IMR-90 (cell line): ENCODE measurements at regions not wholly inside any gene's neighbourhood (a gene's known extent, or its start where the extent isn't known, plus 50 kb on each side); places are given as distances from the start of the nearest gene placed in this dataset.

ENCODE experiments used
- ATAC-seq: fragments of 200-7000 bp; cut with Tn5 transposase; 2 replicates; pipeline ENCODE4 v1.9.1; 2020; ENCODE audit warnings: low read depth, mild to moderate bottlenecking, moderate library complexity
- BruUV-seq: library from RNA; stranded (reverse); fragments of 400-500 nt; replicated peaks from 2 replicates; lab custom pipeline; 2021; lab: Mats Ljungman, UMichigan
- CTCF ChIA-PET: fragments of 300-600 bp; formaldehyde crosslinking; extraction: SDS; loops from one replicate; lab custom pipeline; 2021; ENCODE audit warnings: antibody characterized with exemption; lab: Yijun Ruan, JAX
- POLR2A ChIA-PET: fragments of 300-600 bp; sonication (Branson Sonifier 250); formaldehyde crosslinking; loops from one replicate; lab custom pipeline; 2022; ENCODE audit warnings: antibody characterized with exemption; ENCODE audit not compliant: unreplicated experiment; lab: Charles Lee
- DNase-seq: peaks from one replicate; pipeline ENCODE4 v3.0.0; 2013
- H2AFZ ChIP-seq: replicated peaks from 2 replicates; pipeline ENCODE3; 2013; ENCODE audit warnings: low read length, mild to moderate bottlenecking; ENCODE audit not compliant: poor library complexity
- H2AK5ac ChIP-seq: 2 replicates; pipeline ENCODE4 v1.6.1; 2013; ENCODE audit warnings: low read depth, low read length, inconsistent platforms
- H2AK9ac ChIP-seq: replicated peaks from 2 replicates; pipeline ENCODE3; 2013; ENCODE audit warnings: mild to moderate bottlenecking, low read depth, low read length, moderate library complexity; ENCODE audit not compliant: poor library complexity
- H2BK120ac ChIP-seq: 2 replicates; pipeline ENCODE4 v1.6.1; 2013; ENCODE audit warnings: low read depth, low read length, inconsistent platforms
- H2BK15ac ChIP-seq: 3 replicates; pipeline ENCODE4 v1.6.1; 2013; ENCODE audit warnings: low read depth, low read length, inconsistent platforms
- H2BK20ac ChIP-seq: 2 replicates; pipeline ENCODE4 v1.6.1; 2013; ENCODE audit warnings: low read depth, mild to moderate bottlenecking, inconsistent platforms, low read length, moderate library complexity
- H2BK5ac ChIP-seq: 2 replicates; pipeline ENCODE4 v1.6.1; 2013; ENCODE audit warnings: mild to moderate bottlenecking, low read depth, low read length, inconsistent platforms; ENCODE audit not compliant: poor library complexity, severe bottlenecking
- H3K14ac ChIP-seq: replicated peaks from 2 replicates; pipeline ENCODE4 v1.6.1; 2013; ENCODE audit warnings: low read depth, low read length, inconsistent platforms
- H3K18ac ChIP-seq: 2 replicates; pipeline ENCODE4 v1.6.1; 2013; ENCODE audit warnings: low read depth, low read length, control low read depth
- H3K23ac ChIP-seq: 2 replicates; pipeline ENCODE4 v1.6.1; 2013; ENCODE audit warnings: low read depth, low read length, inconsistent platforms
- H3K27ac ChIP-seq: 2 replicates; pipeline ENCODE4 v1.5.1; 2013; ENCODE audit warnings: mild to moderate bottlenecking, control low read depth, low read length; ENCODE audit not compliant: insufficient read depth
- H3K27me3 ChIP-seq: 2 replicates; pipeline ENCODE4 v1.6.1; 2013; ENCODE audit warnings: low read length; ENCODE audit not compliant: control insufficient read depth, insufficient read depth
- H3K36me3 ChIP-seq: 2 replicates; pipeline ENCODE4 v1.6.1; 2013; ENCODE audit warnings: low read length, mixed read lengths; ENCODE audit not compliant: control insufficient read depth, insufficient read depth
- H3K4ac ChIP-seq: 2 replicates; pipeline ENCODE4 v1.6.1; 2013; ENCODE audit warnings: low read depth, low read length, inconsistent platforms
- H3K4me1 ChIP-seq: 2 replicates; pipeline ENCODE4 v1.6.1; 2013; ENCODE audit warnings: low read length, mixed read lengths; ENCODE audit not compliant: control insufficient read depth, insufficient read depth
- H3K4me2 ChIP-seq: 2 replicates; pipeline ENCODE4 v1.6.1; 2013; ENCODE audit warnings: low read depth, mild to moderate bottlenecking, control low read depth, low read length, moderate library complexity
- H3K4me3 ChIP-seq: 2 replicates; pipeline ENCODE4 v1.5.1; 2013; ENCODE audit warnings: low read depth, mild to moderate bottlenecking, control low read depth, low read length, moderate library complexity; ENCODE audit not compliant: insufficient read depth
- H3K56ac ChIP-seq: 2 replicates; pipeline ENCODE4 v1.6.1; 2013; ENCODE audit warnings: low read length, inconsistent platforms; ENCODE audit not compliant: insufficient read depth; ENCODE audit errors: extremely low read depth
- H3K79me1 ChIP-seq, 2 experiments: 2 replicates each; pipeline ENCODE4 v1.6.1; 2013; ENCODE audit warnings: low read length in 2 of 2, inconsistent platforms in 1 of 2, low read depth in 1 of 2
- H3K9ac ChIP-seq: 2 replicates; pipeline ENCODE4 v1.6.1; 2013; ENCODE audit warnings: low read depth, low read length, control low read depth
- H3K9me1 ChIP-seq: 2 replicates; pipeline ENCODE4 v1.6.1; 2013; ENCODE audit warnings: low read length, inconsistent platforms; ENCODE audit not compliant: insufficient read depth
- H3K9me3 ChIP-seq: 2 replicates; pipeline ENCODE4 v1.6.1; 2013; ENCODE audit warnings: low read length; ENCODE audit not compliant: control insufficient read depth, insufficient read depth
- H4K20me1 ChIP-seq: 2 replicates; pipeline ENCODE4 v1.6.1; 2013; ENCODE audit warnings: low read length, inconsistent platforms; ENCODE audit not compliant: insufficient read depth
- H4K5ac ChIP-seq: 2 replicates; pipeline ENCODE4 v1.6.1; 2013; ENCODE audit warnings: mild to moderate bottlenecking, low read depth, low read length, control low read depth
- H4K8ac ChIP-seq, 2 experiments: 2 replicates each; pipeline ENCODE4 v1.6.1; 2013; ENCODE audit warnings: low read depth in 2 of 2, low read length in 2 of 2, control low read depth in 1 of 2, inconsistent platforms in 1 of 2
- H4K91ac ChIP-seq: 2 replicates; pipeline ENCODE4 v1.6.1; 2013; ENCODE audit warnings: low read depth, low read length, inconsistent platforms; ENCODE audit not compliant: insufficient read depth
- FOS ChIP-seq: fragments of 150-350 bp; IDR thresholded peaks from 2 replicates; pipeline ENCODE4 v1.6.1; 2016; ENCODE audit warnings: low read depth, low read length
- MAFK ChIP-seq: IDR thresholded peaks from 2 replicates; pipeline ENCODE4 v1.6.1; 2012; ENCODE audit warnings: low read depth, low read length, improper control_type of control experiment
- POLR2A ChIP-seq: IDR thresholded peaks from 2 replicates; pipeline ENCODE4 v1.6.1; 2012; ENCODE audit warnings: mild to moderate bottlenecking, low read depth, low read length
- RCOR1 ChIP-seq: IDR thresholded peaks from 2 replicates; pipeline ENCODE4 v1.6.1; 2012; ENCODE audit warnings: mild to moderate bottlenecking, low read length, improper control_type of control experiment; ENCODE audit not compliant: insufficient replicate concordance
- WGBS, 2 experiments: methylation state at CpG; one replicate each; pipeline versions ENCODE4 v1.1.5 to v1.1.7; 2013; ENCODE audit warnings: missing lambda C conversion rate in 2 of 2; ENCODE audit not compliant: insufficient read length in 1 of 2; ENCODE audit errors: extremely low coverage in 2 of 2; 5-methylcytosine and 5-hydroxymethylcytosine counted together
- dilution Hi-C: fragments of 300-500 bp; cut with HindIII; formaldehyde crosslinking; loops from one replicate; pipeline ENCODE4 v1.14.3; 2018; ENCODE audit warnings: low sequenced_read_pairs; ENCODE audit not compliant: unreplicated experiment
- in situ Hi-C: fragments of 300-500 bp; cut with MboI; formaldehyde crosslinking; loops from 3 replicates; pipeline ENCODE4 v1.14.3; 2019; ENCODE audit warnings: low sequenced_read_pairs, inconsistent platforms, mixed read lengths
- intact Hi-C: fragments of 100-400 bp; cut with micrococcal nuclease; formaldehyde crosslinking; loops from 2 replicates; pipeline ENCODE4 v1.10.0; 2022
- TF ChIP-seq, protein P1 (sequence below): fragments of 150-350 bp; IDR thresholded peaks from 2 replicates; pipeline ENCODE4 v1.6.1; 2017; ENCODE audit warnings: mild to moderate bottlenecking, antibody characterized with exemption, low read length, low read depth

DNA sequence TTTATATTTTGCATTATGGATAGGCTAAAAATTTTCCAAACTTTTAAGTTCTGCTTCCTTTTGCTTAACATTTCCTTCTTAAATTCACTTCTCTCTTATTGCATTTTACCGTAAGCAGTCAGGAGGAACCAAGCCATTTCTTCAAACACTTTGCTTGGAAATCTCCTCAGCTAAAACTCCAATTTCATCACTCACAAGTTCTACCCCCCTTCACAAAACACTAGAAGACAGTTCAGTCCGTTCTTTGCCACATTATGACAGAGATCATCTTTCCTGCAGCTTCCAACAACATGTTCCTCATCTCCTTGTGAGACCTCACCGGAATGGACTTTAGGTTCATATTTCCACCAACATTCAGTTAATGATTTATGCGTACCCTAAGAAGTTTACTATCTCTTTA is 79.2 kb upstream of the LY86 start:
- BruUV-seq: no TSS peak
- Histone ChIP-seq H2BK15ac (no peak overlapping the region), H2AFZ (no peak overlapping the region), H3K27ac (no peak overlapping the region), H3K36me3 (no peaks in the 10 kb centered on the region), H3K27me3 (no peaks in the 10 kb centered on the region), H3K4me2 (no peak overlapping the region), H3K79me1 (no peaks in the 10 kb centered on the region), H3K4me1 (no peaks in the 10 kb centered on the region), H3K4me3 (no peak overlapping the region), H4K20me1 (no peaks in the 10 kb centered on the region), H2AK9ac (no peak overlapping the region), H4K8ac (no peak overlapping the region), H2BK20ac (no peak overlapping the region), H3K9me1 (no peaks in the 10 kb centered on the region), H3K56ac (no peak overlapping the region), H2BK120ac (no peak overlapping the region), H3K14ac (no peak overlapping the region), H3K23ac (no peak overlapping the region), H2AK5ac (no peak overlapping the region), H4K91ac (no peak overlapping the region), H3K18ac (no peak overlapping the region), H3K4ac (no peak overlapping the region), H3K9ac (no peak overlapping the region), H3K9me3 (peaks cover 13% of the 10 kb centered on the region), H2BK5ac (no peak overlapping the region), H4K5ac (no peak overlapping the region)
- WGBS, 2 experiments: 48% methylated on average over 2 of the region's 4 CpGs; no CpG with 5 or more reads in 1 of the 2 experiments
- dilution Hi-C loops: no loop called here
- in situ Hi-C loops: no loop called here
- intact Hi-C loops: no loop called here
- TF ChIP-seq FOS: no peak
- TF ChIP-seq POLR2A: no peak
- no peak for TF ChIP-seq RCOR1
- no peak for TF ChIP-seq MAFK
- TF ChIP-seq, protein P1, sequence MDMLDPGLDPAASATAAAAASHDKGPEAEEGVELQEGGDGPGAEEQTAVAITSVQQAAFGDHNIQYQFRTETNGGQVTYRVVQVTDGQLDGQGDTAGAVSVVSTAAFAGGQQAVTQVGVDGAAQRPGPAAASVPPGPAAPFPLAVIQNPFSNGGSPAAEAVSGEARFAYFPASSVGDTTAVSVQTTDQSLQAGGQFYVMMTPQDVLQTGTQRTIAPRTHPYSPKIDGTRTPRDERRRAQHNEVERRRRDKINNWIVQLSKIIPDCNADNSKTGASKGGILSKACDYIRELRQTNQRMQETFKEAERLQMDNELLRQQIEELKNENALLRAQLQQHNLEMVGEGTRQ: no peak
- ATAC-seq (no peak), DNase-seq (no peak)
- ChIA-PET CTCF (no interaction called here), POLR2A (no interaction called here)
